ENCODE measurements at regions not wholly inside any gene's neighbourhood (a gene's known extent, or its start where the extent isn't known, plus 50 kb on each side); places are given as distances from the start of the nearest gene placed in this dataset.

DNA sequence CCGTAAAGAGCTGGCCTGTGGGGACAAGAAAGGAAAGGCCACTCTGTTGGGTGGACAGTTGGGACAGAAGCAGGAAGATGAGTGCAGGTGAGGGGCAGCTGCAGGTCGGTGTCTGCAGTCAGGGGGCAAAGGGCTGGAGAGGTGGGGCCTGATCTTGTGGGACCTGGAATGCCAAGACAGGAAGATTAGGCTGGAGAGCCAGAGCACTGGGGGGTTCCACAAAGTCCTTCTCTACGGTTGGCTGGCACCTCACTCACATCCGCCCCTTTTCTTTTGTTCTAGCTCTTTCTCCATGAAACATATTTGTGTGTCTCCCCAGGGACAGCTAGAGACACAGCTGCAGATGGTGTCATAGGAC lies 404.1 kb downstream of the PTPRU start:
- no peak for DNase-seq

DNA sequence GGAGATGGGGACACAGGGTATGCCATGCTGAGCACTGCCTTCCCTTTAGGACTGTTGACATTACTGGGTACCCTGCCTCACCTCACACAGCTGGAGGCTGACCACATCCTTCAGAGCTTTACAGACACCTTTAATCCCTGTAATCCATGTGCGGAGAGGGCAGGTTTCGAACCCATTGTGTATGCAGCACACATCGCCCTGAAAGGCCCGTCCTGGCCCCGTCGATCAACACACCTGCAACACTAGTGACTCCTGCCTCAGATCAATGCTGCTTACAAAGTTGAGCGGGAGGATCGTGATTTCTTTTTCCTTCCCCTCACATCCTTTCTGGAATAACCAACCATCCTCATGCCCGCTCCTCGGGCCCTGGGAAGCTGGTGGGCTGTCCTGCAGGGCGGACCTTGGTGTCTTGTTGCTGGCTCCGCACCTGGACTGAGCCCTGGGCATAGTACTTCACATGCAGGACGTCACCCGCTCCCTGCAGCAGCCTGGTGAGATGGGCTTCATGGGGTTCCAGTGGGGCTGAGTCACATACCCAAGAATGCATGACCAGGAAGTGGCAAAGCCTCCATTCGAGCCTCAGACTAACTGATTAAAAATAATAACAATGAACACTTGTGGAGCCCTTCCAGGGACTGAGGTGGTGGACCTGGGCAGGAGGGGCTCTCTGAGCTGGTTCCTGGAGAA lies 403.6 kb downstream of the PTPRU start:
- no peak for DNase-seq

DNA sequence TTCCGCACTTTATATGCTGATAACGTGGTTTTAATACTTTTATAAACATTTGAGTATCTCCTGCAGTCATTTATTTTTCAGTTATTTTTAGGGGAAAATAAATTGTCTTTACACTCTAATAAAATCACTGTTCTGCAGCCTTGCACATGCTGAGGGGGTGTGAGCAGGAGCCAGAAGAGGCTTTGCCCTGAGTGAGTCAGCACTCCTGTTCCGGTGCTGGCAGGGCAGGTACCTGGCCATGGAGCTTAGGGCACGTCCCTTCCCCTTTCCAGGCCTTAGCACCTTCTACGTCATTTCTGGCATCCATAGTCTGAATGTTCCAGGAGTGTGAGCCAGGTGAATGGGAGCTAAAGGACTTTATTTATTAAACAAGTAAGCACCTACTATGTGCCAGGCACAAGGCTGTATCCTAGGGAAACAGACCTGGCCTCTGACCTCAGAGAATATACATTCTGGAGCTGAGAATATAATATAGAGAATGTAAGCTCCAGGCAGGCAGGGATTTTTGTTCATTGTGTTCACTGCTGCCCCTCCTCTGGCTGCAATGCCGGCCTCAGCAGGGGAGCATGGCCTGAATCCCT lies 402.9 kb downstream of the PTPRU start:
- no peak for DNase-seq

DNA sequence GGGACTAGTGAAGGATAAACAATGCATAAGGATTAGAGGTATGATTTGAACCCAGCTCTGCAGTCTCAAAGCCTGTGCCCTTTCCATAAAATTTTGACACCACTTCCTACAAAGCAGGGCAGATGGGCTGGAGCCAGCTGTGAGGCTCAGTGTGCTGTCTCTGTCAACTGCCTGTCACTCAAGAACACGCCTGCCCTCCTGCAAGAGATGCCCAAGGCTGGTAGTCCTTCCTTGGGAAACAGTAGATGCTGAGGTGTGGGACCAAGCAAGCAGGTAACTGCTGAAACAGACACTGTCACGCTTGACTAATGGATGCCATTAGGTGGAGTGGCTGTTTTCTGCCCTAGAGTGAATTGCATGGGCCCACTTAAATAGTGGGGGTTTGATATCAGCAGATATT lies 402.0 kb downstream of the PTPRU start:
- no peak for DNase-seq

DNA sequence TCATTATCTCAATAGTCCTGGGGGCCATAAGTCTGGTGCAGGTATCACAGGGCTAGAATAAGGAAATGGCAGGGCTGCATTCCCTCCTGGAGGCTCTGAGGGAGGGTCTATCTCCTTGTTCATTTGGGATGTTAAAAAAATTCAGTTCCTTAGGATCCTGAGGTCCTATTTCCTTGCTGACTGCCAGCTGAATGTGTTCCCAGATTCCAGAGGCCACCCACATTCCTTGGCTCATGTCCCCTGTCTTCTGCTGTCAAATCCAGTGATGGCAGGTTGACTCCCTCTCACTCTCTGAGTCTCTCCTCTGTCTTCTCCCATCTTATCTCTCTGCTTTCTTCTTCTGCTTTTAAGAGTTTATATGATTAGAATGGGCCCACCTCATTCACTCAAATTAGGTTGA lies 400.6 kb downstream of the PTPRU start:
- no peak for DNase-seq

DNA sequence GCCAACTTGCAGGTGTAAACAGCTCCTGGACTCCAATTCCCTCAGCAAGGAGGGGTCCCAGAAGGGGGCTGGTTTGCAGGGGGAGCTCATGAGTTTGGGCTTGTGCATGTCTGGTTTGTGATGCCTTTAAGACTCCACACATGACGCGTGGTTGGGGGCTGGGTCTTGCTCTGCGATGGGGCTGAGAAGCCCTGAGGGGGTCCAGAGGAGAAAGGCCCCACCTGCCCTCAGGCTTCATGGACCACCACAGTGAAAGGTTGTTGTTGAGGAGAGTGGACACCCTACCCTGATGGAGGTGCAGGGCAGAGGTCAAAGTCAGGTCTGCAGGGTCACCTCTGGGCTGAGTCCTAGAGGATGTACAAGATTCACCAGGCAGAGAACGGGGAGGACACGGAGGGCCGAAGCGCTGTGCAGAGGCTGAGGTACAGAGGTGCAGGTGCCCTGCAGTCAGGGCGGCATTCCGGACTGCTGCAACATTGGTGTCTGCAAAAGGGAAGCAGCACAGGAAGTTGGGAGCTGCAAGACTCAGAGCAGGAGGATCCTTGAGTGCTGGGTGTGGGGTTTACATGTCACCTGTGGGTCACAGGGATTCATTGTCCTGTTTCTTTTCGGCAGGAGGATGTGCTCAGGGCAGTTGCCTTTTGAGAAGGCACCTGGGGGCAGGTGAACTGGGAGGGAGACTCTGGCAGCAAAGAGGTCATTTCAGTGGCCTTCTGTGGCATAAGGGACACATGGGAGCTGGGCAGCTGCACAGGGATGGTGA lies 399.4 kb downstream of the PTPRU start:
- no peak for DNase-seq

DNA sequence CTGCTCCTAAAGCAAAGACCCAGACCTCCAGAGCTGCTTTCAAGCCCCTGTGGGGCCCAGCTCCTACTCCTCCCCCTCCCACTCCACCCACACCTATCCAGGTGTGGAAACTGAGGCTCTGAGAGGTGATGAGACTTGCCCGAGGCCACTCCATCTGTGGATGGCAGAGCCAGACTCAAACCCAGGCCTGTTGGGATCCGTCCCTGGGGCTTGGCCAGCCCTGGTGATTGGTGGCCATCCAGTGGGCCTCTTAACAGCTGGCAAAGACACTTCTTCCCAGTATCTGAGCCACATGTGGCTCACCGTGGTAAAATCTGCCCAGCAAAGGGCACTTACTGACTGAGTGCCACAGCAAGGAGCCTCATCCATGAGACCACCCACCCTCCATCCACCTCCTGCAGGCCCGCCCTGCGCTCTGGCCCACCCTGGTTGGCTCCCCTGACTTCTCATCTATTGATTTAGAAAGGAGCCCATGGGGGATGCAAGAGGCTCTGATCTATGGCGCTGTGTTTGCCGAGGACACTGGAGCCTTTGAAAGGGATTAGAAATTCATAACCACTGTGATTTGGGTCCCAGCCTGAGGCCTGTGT lies 398.5 kb downstream of the PTPRU start:
- no peak for DNase-seq

DNA sequence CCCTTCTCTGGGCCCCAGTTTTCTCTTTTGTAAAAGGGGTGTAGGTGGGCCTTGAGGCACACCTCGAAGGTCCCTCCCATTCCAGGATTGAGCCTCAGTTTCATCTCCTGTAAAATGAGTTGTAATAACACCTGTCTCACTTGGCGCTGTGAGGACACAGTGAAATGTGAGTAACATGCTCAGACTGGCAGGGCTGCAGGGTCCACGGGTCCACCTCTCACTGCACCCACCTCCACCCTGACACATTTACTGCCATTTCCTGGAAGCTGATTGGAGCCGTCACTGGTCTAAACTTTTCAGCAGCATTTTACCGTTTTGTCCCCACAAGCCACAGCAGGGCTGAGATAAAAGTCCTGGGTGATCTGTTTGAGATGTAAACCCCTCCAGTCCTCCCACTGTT lies 398.0 kb downstream of the PTPRU start:
- no peak for DNase-seq

DNA sequence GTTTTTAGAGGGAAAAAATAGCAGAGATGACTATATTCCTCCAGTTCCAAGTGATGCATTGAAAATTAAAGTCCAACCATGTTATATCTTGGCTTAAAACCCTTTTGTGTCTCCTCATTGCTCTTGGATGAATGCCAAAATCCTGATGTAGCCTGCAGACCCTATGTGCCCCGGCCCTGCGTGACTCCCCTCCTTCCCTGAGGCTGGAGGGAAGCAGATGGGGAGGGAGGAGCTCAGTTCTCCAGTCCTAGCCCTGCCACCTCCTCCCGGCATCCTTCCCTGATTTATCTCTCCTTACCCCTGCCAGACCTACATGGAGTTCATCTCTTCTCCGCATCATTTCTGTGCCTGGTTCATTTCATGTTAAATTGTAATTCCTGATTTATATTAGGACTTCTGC lies 397.4 kb downstream of the PTPRU start:
- DNase-seq: no peak

DNA sequence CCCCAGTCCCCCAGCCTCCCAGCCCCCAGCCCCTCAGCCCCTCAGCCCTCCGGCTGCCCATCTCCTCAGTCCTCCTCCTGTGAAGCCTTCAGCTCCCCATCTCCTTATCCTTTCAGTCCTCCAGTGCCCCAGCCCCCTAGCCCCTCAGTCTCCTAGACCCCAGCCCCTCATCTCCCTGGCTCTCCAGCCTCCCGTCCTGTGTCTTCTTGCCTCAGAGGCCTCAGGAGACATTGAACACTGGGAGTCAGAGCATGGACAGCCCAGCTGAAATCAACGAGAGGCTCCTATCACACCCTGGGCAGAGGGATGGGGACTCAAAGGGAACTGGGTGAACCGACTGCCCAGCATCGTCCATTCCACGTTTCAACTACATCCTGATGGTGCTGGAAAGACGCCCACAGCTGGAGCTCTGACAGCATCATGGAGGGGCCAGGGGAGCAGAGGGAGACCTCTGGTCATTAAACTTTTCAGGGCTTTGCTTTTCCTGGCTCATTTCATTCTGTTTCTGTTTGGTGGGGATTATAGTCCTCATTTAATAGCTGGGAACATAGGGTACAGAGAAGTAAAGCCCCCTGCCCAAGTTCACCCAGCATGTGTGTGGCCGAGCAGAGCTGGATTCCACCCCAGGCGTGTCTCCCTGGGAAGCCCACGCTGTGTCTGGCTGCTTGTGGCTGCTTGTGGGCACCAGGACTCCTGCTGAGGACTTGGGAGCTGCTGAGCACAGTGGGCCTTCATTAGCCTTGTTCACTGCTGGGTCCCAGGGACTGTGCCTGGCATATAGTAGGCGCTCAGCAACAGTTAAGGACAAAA lies 396.7 kb downstream of the PTPRU start:
- DNase-seq: no peak

DNA sequence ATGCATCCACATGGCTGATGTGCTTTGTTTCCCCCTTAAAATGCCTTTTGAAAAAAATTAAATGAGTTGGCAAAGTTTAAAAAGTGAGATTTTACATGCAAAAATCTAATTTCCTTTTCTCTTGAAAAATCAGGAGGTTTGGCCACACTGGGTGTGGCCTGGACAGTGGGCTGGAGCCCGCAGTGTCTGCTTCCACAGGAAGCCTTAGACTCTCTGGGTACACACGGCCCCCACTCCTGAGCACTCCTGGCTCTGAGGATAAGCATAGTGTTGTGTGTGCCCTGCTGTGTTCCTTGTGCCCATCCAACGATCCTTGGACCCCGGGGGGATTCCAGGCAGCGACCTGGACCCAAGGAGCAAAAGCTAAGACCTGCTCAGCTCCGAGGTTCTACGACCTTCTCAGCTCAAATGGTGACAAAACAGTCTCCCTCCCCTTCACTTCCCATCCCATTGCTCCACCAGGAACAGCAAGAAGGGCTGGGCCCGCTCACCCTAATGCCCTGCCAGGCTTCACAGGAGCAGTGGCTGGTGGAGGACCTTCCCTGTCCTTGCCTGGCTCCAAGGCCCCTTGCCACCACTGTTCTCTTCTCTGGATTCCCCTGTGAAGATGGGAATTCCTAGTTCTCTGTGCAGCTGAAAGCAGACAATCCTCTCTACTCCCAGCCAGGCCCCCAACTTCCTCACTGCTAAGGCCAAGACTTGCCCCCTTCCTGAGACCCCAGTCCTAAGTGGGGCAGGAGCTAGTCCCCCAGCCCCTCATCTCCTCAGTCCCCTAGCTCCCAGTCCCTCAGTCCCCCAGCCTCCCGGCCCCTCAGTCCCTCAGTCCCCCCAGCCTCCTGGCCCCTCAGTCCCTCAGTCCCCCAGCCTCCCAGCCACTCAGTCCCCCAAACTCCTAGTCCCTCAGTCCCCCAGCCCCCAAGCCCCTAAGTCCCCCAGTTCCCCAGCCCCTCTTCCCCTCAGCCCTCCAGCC lies 395.8 kb downstream of the PTPRU start:
- DNase-seq: no peak

DNA sequence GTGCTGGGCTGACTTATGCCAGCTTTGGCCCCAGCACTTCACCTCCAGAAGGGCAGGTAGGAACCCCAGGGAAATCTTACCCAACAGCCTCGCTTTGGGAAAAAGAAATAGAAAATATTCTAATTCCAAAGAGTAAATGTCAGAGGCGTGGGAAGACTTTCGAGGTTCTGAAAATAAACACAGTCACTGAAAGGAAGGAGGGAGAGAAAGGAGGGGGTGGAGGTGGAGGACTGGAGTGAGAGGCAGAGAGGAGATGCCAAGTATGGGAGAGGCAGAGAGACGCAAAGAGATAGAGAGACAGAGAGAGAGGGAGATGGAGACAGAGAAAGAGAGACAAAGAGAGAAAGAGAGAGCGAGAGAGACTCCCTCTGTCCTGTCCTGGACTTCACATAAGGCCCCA lies 395.0 kb downstream of the PTPRU start:
- DNase-seq: no peak

DNA sequence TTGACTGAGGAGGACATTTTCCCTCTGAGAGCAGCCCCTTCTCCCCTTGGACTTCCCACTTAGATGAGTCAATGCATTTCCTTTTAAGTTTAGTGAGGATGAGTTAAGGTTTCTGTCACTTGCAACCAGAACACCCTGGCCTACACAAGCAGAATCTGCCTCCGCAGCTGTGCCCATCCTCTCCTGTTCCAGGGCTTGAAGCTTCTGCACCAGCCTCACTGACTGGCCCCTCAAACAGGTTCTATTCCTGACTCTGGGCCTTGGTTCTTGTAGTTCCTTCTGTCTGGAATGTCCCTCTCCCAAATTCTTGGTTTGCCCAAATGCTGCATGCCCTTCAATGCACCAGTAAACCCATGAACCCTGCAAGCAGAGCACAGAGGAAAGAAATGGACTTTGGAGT lies 394.4 kb downstream of the PTPRU start:
- no peak for DNase-seq

DNA sequence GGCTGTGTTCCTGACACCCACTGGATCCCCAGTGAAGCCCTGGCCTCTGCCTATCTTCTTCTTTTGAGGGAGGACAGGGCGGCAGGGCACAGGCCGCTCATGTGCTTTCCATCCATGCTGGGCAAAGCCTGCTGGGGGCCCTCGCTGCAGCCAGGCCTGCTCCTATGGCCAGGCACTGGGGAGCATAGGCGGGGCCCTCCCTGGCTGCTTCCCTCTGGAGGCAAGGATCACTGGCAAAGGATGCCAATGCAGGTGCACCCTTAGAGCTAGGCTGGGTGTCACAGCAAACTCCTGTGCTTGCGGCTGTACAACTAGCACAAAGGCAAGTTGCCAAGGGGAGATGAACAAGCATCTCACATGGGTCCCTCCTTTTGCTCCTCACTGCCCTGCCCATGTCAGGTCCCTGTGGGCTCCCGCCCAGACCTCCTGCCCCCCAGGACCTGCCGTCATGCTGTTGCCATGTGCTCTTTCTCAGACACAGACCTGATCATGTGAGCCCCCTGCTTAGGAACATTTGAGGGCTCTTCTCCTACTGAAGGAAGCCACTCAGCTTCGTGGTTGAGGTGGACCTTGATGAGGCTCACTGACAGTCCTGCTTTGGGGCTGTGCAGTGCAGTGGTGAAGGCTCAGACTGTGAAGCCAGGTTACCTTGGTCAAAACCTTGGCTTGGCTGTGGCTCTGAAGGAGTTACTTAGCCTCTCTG lies 393.6 kb downstream of the PTPRU start:
- DNase-seq: no peak

DNA sequence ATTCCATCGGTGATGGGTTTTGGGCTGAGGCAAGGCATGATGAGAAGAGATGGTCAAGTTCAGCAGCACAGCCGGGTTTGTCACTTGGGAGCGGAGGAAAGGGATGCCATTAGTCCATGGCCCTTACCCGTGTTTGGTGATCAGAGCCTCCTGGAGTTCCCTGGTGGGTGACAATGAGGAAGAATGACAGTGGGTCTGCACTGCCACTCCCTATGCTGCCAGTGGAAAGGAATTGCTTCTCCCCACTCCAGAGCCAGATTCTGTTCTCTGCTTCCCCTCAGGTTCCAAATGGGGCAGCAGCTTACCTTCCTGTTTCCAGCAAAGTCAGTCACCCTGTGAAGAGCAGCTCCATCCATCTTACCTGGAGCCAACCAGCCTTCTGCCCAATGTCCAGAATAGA lies 393.1 kb downstream of the PTPRU start:
- DNase-seq: no peak

DNA sequence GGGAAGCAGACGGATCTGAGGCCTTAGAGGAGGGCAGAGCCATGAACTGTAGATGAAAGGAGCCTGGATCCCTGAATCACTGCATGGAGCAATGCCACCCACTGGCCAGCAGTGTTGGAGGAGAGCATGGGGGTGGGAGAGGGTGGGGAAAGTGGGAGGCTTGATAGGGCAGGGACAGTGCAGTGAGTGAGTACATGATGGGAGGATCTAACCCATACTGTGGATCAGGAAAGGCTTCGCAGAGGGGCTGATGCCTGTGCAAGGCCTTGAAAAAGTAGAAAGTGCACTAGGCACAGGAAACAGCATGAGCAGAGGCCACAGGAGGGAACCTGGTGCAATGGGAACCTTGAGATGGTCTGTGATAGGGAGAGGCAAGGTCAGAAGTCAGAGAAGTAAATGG lies 391.9 kb downstream of the PTPRU start:
- DNase-seq: no peak

DNA sequence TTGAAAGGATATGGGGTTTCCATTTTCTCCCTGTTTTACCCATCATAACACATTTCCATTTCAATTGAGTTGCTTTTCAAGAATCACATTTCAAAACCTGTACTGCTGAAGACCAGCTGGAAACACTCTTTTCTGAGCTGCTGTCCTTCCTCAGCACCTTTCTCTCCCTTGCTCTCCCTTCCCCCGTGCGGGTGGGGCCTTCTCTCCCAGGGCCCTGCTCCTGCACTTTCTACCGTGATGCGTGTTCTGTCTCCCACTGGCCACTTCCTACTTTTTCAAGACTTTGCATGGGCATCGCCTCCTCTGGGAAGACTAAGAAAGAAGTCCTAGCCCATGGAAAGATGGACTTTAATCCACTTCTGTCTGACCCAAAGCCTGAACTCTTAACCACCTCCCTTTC lies 390.4 kb downstream of the PTPRU start:
- no peak for DNase-seq

DNA sequence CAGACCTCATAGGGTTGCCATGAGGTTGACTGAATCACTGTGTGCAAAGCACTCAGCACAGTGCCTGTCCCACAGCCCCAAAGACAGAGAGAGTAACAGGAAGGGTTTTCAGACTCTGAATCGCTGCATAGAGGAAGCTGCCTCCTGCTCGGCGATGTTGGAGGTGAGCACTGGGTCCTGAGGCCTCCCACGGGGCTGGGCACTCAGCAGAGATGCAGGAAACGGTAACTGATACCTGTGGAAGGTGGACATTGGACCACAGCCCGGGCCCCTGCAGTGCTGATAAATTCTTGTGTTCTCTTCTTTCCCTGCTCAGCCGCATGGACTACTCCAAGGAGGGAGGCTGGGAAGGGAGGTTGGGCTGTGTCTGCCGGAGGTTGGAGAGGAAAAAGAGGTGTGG lies 389.7 kb downstream of the PTPRU start:
- no peak for DNase-seq

DNA sequence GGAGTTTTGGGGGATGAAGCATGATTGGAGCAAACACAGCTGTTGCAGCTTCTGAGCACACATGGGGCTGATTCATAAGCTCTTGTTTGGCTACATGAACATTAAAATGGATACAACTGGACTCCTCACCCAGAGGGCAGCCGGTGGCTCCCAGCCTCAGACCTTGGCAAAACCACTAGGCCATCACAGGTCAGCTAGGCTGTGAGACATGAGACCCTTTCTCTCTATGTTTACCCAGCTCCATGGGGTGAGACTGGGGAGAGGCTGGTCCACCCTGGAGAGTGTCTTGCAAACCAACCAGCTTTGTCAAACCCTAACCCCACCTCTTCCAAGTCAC lies 388.7 kb downstream of the PTPRU start:
- DNase-seq: no peak

DNA sequence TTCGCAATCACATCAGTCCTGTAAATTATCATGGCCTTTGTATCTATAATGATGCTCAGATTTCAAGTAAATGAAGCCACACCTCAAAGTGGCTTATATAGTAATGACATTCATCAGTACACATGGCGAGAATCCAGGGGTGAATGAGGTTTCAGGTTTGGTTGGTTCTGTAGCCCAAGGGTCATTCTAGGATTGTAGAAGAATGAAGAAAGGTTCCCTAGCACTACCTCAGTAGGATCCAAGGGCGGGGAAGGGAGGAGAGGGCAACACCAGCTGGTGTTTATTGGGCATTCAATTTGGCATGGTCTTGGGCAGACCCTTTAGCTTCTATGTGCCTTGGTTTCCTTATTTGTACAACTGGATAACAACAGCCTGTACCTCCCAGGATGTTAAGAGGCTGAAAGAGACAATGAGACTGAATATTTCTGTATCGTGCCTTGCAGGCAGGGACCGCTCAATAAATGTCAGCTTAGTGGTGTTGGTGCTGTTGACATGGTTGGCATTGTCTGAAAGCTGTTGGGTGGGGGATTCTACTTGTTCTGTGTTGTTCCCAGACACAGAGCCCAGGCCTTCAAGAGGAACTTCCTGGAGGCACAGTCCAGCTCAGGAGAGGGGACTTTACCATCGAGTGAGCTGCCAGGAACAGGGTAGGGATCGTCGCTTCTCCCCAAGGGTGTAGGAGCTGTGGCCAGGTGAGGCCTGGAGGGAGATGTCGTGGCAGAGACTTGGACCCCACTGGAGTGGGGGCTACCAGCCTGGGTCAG lies 388.2 kb downstream of the PTPRU start:
- DNase-seq: no peak

DNA sequence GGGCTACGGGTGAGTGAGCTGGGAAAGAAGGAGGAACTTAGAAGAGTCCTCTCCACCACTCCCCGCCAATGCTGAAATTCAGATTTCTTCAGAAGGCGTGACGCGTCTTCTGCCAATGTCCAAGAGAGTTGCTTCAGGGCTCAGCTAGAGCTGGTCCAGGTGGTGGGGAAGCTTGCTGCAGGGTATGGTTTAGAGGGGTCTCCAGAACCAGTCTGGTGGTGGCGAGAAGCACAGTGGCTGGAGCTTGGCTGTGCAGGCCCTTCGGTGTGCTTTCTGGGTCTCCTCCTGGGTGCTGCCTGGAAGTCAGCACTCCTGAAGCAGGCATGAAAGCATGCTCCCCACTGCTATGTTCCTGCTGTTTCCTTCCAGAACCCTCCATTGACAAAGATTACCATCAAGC lies 387.2 kb downstream of the PTPRU start:
- DNase-seq: no peak

Data from NCI-H510A treated with DMSO at 0.1 percent for 48 hours (cell line).